ENCODE measurements at regions not wholly inside any gene's neighbourhood (a gene's known extent, or its start where the extent isn't known, plus 50 kb on each side); places are given as distances from the start of the nearest gene placed in this dataset.

DNA sequence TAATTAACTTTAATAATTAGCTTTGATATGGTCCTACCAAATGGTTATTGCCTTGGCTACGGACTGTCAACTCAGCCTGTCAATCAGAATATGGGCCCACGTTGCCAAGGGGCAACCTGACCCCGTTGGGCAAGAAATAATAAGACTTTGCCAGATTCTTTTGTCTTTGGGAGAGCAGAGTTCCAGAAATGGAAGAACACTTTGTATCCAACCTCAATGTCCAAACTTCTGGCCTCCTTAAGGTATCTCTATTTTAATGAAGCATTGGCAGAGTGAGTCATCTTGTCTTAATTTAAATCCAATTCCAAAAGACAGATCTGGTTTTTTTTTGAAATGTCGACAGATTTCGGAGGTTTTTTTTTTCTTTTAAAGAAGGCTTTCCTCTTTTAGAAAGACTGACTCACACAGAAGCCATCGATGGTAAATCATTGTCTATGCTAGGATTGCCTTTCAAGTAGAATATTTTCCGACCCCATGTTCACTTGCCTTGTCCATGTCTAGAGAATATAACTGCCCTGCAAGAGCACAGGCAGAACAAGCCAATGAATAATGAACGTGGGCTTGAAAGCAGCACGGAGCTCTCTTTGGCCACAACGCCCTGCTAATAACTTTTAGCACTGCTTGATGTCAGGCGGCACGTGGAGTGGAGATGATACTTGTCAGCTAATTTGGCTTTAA lies 190.3 kb upstream of the GATB start:
- H3K4ac ChIP-seq (ENCODE audit: low read depth, low read length): no peak overlapping the region
- H3K23ac ChIP-seq (ENCODE audit: insufficient read length, low read depth, low read length): no peak overlapping the region
- Mint-ChIP-seq H3K36me3 (ENCODE audit: insufficient read depth in 1 of 3, low read depth in 3 of 3) (peaks cover 14 to 25% (median 20%) of the 10 kb centered on the region in 3 experiments), H3K4me3 (no peak overlapping the region), H3K4me1 (peaks cover 3 to 4% of the 10 kb centered on the region in 2 experiments), H3K27ac (no peak overlapping the region; a peak in 2 of 7 replicates), H3K27me3 (ENCODE audit: low read depth) (peaks cover under 1% of the 10 kb centered on the region), H3K9me3 (peaks cover 26 to 27% of the 10 kb centered on the region in 2 experiments)
- H4K20me1 ChIP-seq (ENCODE audit: control insufficient read depth, insufficient read depth, insufficient read length): no peaks in the 10 kb centered on the region
- H2AK5ac ChIP-seq (ENCODE audit: insufficient read length, low read length): no peak overlapping the region
- no peaks in the 10 kb centered on the region; the same call in 1 of the 2 replicates for H3K4me1 ChIP-seq (ENCODE audit: insufficient read depth, low read length)
- no peak overlapping the region for H4K8ac ChIP-seq (replicated peaks; ENCODE audit: insufficient read length, low read depth, low read length)
- TF ChIP-seq, protein P1, sequence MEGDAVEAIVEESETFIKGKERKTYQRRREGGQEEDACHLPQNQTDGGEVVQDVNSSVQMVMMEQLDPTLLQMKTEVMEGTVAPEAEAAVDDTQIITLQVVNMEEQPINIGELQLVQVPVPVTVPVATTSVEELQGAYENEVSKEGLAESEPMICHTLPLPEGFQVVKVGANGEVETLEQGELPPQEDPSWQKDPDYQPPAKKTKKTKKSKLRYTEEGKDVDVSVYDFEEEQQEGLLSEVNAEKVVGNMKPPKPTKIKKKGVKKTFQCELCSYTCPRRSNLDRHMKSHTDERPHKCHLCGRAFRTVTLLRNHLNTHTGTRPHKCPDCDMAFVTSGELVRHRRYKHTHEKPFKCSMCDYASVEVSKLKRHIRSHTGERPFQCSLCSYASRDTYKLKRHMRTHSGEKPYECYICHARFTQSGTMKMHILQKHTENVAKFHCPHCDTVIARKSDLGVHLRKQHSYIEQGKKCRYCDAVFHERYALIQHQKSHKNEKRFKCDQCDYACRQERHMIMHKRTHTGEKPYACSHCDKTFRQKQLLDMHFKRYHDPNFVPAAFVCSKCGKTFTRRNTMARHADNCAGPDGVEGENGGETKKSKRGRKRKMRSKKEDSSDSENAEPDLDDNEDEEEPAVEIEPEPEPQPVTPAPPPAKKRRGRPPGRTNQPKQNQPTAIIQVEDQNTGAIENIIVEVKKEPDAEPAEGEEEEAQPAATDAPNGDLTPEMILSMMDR (conservative IDR thresholded peaks at IDR 0.05): no peak
- no peaks in the 10 kb centered on the region for H3K79me1 ChIP-seq (ENCODE audit: insufficient read depth, low read depth, low read length, poor library complexity, severe bottlenecking)
- H3K27ac ChIP-seq (ENCODE audit: insufficient read length, low read depth, low read length): no peak overlapping the region
- H2BK5ac ChIP-seq (ENCODE audit: insufficient read length, low read length): no peak overlapping the region
- H3K56ac ChIP-seq (ENCODE audit: insufficient read length, low read depth, low read length): no peak overlapping the region
- H3T11ph ChIP-seq (ENCODE audit: low read length): no peak overlapping the region
- H3K9me3 ChIP-seq (ENCODE audit: control insufficient read depth, low read depth, low read length): no peaks in the 10 kb centered on the region
- WGBS (ENCODE audit: extremely low coverage, insufficient read length, low lambda C conversion rate): no CpG with 5 or more reads among the region's 12 CpGs
- H2BK12ac ChIP-seq (ENCODE audit: insufficient read length, low read depth, low read length): no peak overlapping the region
- H2BK15ac ChIP-seq (ENCODE audit: low read depth, low read length): no peak overlapping the region
- H4K91ac ChIP-seq (ENCODE audit: insufficient read length, low read depth, low read length): no peak overlapping the region
- H3K4me2 ChIP-seq (ENCODE audit: insufficient read depth, insufficient read length, low read length): no peak overlapping the region
- H3K23me2 ChIP-seq (ENCODE audit: insufficient read length, low read depth, low read length, poor library complexity, severe bottlenecking): no peaks in the 10 kb centered on the region
- no peaks in the 10 kb centered on the region for H3K27me3 ChIP-seq (ENCODE audit: insufficient read depth, low read length)
- no peak overlapping the region for H3K18ac ChIP-seq (ENCODE audit: insufficient read length, low read depth, low read length)
- H3K79me2 ChIP-seq (ENCODE audit: insufficient read depth, low read length): no peaks in the 10 kb centered on the region
- H2AFZ ChIP-seq (ENCODE audit: low read length): no peak overlapping the region
- no peak overlapping the region for H3K9ac ChIP-seq (ENCODE audit: extremely low read depth, insufficient read length, low read length)
- H2BK120ac ChIP-seq (ENCODE audit: low read depth, low read length, poor library complexity, severe bottlenecking): no peak overlapping the region
- no peak overlapping the region for H2BK20ac ChIP-seq (ENCODE audit: low read depth, low read length, poor library complexity, severe bottlenecking)
- no peak overlapping the region for H3K14ac ChIP-seq (ENCODE audit: insufficient read depth, low read length)
- no peak for DNase-seq
- no peak overlapping the region for H4K5ac ChIP-seq (ENCODE audit: insufficient read length, low read depth, low read length)
